Fibroblast of lung (primary cell): ENCODE measurements at regions not wholly inside any gene's neighbourhood (a gene's known extent, or its start where the extent isn't known, plus 50 kb on each side); places are given as distances from the start of the nearest gene placed in this dataset.

Experiments used
- EZH2 ChIP-seq: IDR thresholded peaks from 2 replicates; pipeline ENCODE4 v1.5.1; 2012; ENCODE audit warnings: low read length, control low read depth, mild to moderate bottlenecking; ENCODE audit errors: missing control alignments
- TF ChIP-seq, protein P1 (sequence below), 2 donors: IDR thresholded peaks in 1 of 2; conservative IDR thresholded peaks in 1 of 2; 1 replicate in 1 of 2; 2 replicates in 1 of 2; pipeline ENCODE4 v1.5.1; 2011 to 2012; ENCODE audit warnings: low read length in 2 of 2, control low read depth in 1 of 2, inconsistent platforms in 1 of 2, low read depth in 1 of 2, mild to moderate bottlenecking in 1 of 2

DNA sequence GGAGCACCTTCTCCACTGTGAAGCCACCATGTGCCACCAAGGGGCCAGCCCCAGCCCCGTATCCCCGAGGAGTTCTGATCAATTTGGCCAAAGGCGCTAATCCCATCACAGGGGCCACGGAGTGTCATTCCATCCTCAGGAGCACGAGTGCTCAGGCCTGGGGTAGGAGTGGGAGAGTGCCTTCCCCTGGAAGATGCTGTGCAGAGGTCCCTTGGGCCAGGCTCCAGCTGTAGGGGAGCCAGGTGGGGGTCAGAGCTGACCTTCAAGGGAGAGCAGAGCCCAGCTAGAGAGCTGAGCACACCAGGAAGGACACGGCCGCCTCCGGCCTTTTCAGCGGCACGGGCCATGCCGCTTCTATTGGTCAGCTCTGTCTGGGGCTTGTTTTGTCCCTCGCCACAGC lies 1459.9 kb downstream of the BRD1 start:
- TF ChIP-seq, protein P1, sequence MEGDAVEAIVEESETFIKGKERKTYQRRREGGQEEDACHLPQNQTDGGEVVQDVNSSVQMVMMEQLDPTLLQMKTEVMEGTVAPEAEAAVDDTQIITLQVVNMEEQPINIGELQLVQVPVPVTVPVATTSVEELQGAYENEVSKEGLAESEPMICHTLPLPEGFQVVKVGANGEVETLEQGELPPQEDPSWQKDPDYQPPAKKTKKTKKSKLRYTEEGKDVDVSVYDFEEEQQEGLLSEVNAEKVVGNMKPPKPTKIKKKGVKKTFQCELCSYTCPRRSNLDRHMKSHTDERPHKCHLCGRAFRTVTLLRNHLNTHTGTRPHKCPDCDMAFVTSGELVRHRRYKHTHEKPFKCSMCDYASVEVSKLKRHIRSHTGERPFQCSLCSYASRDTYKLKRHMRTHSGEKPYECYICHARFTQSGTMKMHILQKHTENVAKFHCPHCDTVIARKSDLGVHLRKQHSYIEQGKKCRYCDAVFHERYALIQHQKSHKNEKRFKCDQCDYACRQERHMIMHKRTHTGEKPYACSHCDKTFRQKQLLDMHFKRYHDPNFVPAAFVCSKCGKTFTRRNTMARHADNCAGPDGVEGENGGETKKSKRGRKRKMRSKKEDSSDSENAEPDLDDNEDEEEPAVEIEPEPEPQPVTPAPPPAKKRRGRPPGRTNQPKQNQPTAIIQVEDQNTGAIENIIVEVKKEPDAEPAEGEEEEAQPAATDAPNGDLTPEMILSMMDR (conservative IDR thresholded peaks at IDR 0.05 in 1 of 2, IDR thresholded peaks at IDR 0.05 in 1 of 2; ENCODE audit: low read depth in 1 of 2, low read length in 2 of 2), result no peak
- TF ChIP-seq EZH2, result no peak
